Effector memory CD8-positive, alpha-beta T cell (primary cell): ENCODE measurements at regions not wholly inside any gene's neighbourhood (a gene's known extent, or its start where the extent isn't known, plus 50 kb on each side); places are given as distances from the start of the nearest gene placed in this dataset.

Experiments
- ATAC-seq: fragments of 150-1000 bp; cut with Tn5 transposase; replicated peaks from 2 replicates; pipeline ENCODE4 v1.10.0; 2021; ENCODE audit warnings: mild to moderate bottlenecking, moderate library complexity
- DNase-seq, 3 experiments: peaks; one replicate each; pipeline ENCODE4 v3.0.0; 2021
- H3K27ac Mint-ChIP-seq, 2 donors: one replicate each; pipeline ENCODE4 v1.8.0; 2022; ENCODE audit warnings: mild to moderate bottlenecking in 2 of 2, mixed read lengths in 2 of 2, moderate library complexity in 2 of 2
- H3K27me3 Mint-ChIP-seq, 2 donors: one replicate each; pipeline ENCODE4 v1.8.0; 2022; ENCODE audit warnings: mixed read lengths in 2 of 2
- H3K36me3 Mint-ChIP-seq: one replicate; pipeline ENCODE4 v1.8.0; 2022; ENCODE audit warnings: mild to moderate bottlenecking, moderate library complexity, mixed read lengths; ENCODE audit not compliant: insufficient read depth
- H3K4me1 Mint-ChIP-seq, 2 donors: one replicate each; pipeline ENCODE4 v1.8.0; 2022; ENCODE audit warnings: low read depth in 2 of 2, mixed read lengths in 2 of 2
- H3K4me3 Mint-ChIP-seq, 2 donors: one replicate each; pipeline ENCODE4 v1.8.0; 2022; ENCODE audit warnings: mild to moderate bottlenecking in 2 of 2, mixed read lengths in 2 of 2, moderate library complexity in 2 of 2
- H3K9me3 Mint-ChIP-seq, 2 donors: one replicate each; pipeline ENCODE4 v1.8.0; 2022; ENCODE audit warnings: mixed read lengths in 2 of 2

DNA sequence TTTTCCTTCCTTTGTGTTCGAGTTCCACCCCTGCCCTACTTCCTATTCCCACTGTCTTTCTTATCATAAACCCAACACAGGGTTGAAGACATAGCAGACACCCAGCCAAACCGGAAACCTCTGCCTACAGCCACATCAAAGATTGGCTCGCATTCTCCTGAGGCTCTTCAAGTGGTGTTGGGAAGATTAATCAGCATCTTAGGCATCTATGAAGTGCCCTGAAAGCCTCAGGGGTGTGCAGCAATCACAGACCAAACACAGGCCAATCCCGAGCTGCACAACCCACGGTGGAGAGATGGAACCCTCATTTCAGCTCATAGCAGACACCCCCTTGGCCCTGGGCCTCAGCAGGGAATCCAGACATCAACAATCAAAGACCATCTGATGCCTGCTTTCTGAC, 255.9 kb downstream of the XXYLT1 start:
- DNase-seq (no peak), ATAC-seq (no peak)
- peaks cover 15 to 36% of the 10 kb centered on the region in 2 donors for H3K27me3 Mint-ChIP-seq
- no peak overlapping the region for H3K4me3 Mint-ChIP-seq
- no peaks in the 10 kb centered on the region for H3K4me1 Mint-ChIP-seq
- H3K9me3 Mint-ChIP-seq: no peaks in the 10 kb centered on the region
- no peak overlapping the region for H3K27ac Mint-ChIP-seq
- H3K36me3 Mint-ChIP-seq: peaks cover 3% of the 10 kb centered on the region

DNA sequence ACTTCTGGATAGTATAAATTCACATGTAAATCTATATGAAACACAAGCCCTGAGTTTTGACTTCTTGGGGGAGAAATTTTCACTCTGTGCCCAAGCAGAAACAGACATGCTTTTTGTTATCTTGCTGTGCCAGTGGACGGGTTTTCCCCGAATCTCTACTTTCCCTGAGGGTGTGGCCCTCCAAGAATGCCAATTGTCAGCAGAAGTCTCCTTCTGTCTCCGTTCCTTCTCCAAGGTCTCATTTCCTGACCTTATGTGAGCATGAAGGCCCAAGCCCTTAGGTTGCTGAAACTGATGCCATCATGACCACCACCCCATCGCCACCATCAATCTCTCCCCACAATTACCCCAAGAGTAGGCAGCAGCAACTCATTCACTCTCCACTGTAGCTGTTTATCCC, 253.8 kb downstream of the XXYLT1 start:
- Mint-ChIP-seq H3K9me3 (no peaks in the 10 kb centered on the region), H3K27ac (no peak overlapping the region)

More for the DNA sequence above, 253.8 kb downstream of the XXYLT1 start:
- peaks cover 3% of the 10 kb centered on the region for H3K36me3 Mint-ChIP-seq
- no peak overlapping the region for H3K4me3 Mint-ChIP-seq
- ATAC-seq: no peak
- peaks cover 19 to 40% of the 10 kb centered on the region in 2 donors for H3K27me3 Mint-ChIP-seq
- DNase-seq: no peak
- H3K4me1 Mint-ChIP-seq: no peaks in the 10 kb centered on the region
